ENCODE measurements at regions not wholly inside any gene's neighbourhood (a gene's known extent, or its start where the extent isn't known, plus 50 kb on each side); places are given as distances from the start of the nearest gene placed in this dataset.

DNA sequence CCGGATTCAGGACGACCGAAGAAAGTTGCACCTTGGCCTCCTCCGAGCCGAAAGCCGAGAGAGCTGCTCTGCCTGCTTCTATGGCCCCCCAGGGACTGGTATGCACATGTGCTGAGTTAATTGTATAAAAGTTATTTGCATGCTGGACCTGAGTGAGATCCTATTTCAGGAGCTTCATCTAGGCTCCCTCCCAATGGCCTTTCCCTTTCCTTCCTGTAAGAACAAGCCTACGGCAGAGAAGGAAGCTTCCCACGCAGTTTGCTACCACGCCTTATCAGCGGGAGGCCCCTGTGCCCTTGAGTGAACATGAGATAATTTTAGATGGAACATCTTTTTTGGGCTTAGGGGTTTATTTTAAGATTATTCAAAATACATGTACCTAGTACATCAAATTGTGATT is 65.9 kb downstream of the RIN2 start:
- Histone ChIP-seq H3K9me3 (ENCODE audit: insufficient read depth, low read length, severe bottlenecking) (no peaks in the 10 kb centered on the region), H3K4me2 (ENCODE audit: insufficient read depth, low read length) (no peak overlapping the region)

DNA sequence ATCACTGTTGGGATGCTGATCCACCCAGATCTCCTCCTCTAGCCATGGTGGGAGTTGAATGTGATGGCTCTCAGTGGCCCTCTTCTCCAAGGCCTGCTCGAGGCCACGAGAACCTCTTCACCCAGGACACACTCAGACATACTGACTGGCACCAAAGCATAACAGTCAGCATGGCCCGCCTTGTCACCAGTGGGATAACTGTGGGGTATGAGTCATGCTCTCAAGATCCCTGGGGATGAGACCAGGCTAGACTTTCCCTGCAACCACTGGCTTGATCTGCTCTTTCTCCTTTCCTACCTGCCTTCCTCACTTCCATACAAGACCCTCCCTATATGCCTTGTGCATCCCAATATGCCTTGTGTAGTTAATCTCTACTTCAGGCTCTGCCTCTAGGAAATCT is 66.8 kb downstream of the RIN2 start:
- TF ChIP-seq EZH2 (IDR thresholded peaks at IDR 0.05; ENCODE audit: borderline replicate concordance, low read depth, low read length, severe bottlenecking), result no peak
- no peak overlapping the region for H3K9ac ChIP-seq (ENCODE audit: low read depth, low read length)
- H3K27ac ChIP-seq (ENCODE audit: low read length), result no peak overlapping the region
- no peak overlapping the region for H3K4me3 ChIP-seq (ENCODE audit: low read depth in 1 of 2, low read length in 2 of 2)
- no peaks in the 10 kb centered on the region for H3K4me1 ChIP-seq (ENCODE audit: insufficient read depth, low read length)
- H3K9me3 ChIP-seq (ENCODE audit: insufficient read depth, low read length, severe bottlenecking), result no peaks in the 10 kb centered on the region
- no peak for DNase-seq
- no peak for ATAC-seq (ENCODE audit: insufficient read depth, low read depth)
- H4K20me1 ChIP-seq (ENCODE audit: insufficient read depth, low read length), result no peaks in the 10 kb centered on the region
- no peaks in the 10 kb centered on the region for H3K36me3 ChIP-seq (ENCODE audit: insufficient read depth, low read length)
- H3K4me2 ChIP-seq (ENCODE audit: insufficient read depth, low read length), result no peak overlapping the region
- no peak overlapping the region for H2AFZ ChIP-seq (ENCODE audit: low read depth, low read length)
- no peaks in the 10 kb centered on the region for H3K27me3 ChIP-seq (ENCODE audit: insufficient read depth, low read length, poor library complexity)
- H3K79me2 ChIP-seq (ENCODE audit: insufficient read depth, low read length), result no peaks in the 10 kb centered on the region

More for the DNA sequence above, 65.9 kb downstream of the RIN2 start:
- H4K20me1 ChIP-seq (ENCODE audit: insufficient read depth, low read length), result no peaks in the 10 kb centered on the region
- no peaks in the 10 kb centered on the region for H3K4me1 ChIP-seq (ENCODE audit: insufficient read depth, low read length)
- no peak overlapping the region for H2AFZ ChIP-seq (ENCODE audit: low read depth, low read length)
- H3K9ac ChIP-seq (ENCODE audit: low read depth, low read length), result no peak overlapping the region
- no peak overlapping the region for H3K4me3 ChIP-seq (ENCODE audit: low read depth in 1 of 2, low read length in 2 of 2)
- ATAC-seq (ENCODE audit: insufficient read depth, low read depth) (no peak), DNase-seq (no peak)
- no peaks in the 10 kb centered on the region for H3K36me3 ChIP-seq (ENCODE audit: insufficient read depth, low read length)
- no peaks in the 10 kb centered on the region for H3K79me2 ChIP-seq (ENCODE audit: insufficient read depth, low read length)
- H3K27ac ChIP-seq (ENCODE audit: low read length), result no peak overlapping the region
- no peaks in the 10 kb centered on the region for H3K27me3 ChIP-seq (ENCODE audit: insufficient read depth, low read length, poor library complexity)
- TF ChIP-seq, protein P1, sequence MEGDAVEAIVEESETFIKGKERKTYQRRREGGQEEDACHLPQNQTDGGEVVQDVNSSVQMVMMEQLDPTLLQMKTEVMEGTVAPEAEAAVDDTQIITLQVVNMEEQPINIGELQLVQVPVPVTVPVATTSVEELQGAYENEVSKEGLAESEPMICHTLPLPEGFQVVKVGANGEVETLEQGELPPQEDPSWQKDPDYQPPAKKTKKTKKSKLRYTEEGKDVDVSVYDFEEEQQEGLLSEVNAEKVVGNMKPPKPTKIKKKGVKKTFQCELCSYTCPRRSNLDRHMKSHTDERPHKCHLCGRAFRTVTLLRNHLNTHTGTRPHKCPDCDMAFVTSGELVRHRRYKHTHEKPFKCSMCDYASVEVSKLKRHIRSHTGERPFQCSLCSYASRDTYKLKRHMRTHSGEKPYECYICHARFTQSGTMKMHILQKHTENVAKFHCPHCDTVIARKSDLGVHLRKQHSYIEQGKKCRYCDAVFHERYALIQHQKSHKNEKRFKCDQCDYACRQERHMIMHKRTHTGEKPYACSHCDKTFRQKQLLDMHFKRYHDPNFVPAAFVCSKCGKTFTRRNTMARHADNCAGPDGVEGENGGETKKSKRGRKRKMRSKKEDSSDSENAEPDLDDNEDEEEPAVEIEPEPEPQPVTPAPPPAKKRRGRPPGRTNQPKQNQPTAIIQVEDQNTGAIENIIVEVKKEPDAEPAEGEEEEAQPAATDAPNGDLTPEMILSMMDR (IDR thresholded peaks at IDR 0.05; ENCODE audit: borderline replicate concordance, extremely low read depth, low read length, poor library complexity, severe bottlenecking), result no peak
- TF ChIP-seq EZH2 (IDR thresholded peaks at IDR 0.05; ENCODE audit: borderline replicate concordance, low read depth, low read length, severe bottlenecking), result no peak

DNA sequence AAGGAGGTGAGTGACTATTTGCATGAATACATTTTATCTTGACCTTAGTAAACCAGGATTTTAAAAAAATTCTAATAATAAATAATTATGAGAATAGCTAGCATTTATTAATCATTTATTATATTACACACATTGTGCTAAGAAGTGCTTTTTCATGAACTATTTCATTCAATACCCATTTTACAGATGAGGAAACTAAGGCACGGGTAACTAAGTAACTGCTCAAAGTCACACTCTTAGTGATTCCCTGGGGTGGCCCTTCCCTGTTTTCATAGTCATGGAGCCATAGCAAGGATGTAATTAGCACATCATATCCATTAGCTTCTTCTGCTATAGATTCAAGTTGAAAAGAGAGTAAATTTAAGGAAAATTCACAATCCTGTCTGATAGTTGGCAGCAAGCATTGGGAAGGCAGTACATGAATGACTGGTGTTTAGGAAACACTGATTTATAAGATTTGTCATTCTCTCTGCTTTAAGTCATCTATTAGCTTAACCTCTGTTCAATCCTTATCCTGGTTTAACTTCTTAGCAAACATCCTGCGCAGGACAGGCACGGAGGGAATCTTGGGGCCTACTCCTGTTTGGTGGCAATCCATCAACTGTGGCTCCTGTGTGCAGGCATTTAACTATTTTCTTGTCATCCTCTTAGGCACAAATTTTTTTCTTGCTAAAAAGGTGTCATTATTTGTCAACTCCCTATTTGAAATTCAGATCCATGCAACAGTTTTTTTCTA is 68.3 kb downstream of the RIN2 start:
- Histone ChIP-seq H3K27ac (ENCODE audit: low read length) (no peak overlapping the region), H4K20me1 (ENCODE audit: insufficient read depth, low read length) (no peaks in the 10 kb centered on the region), H3K4me2 (ENCODE audit: insufficient read depth, low read length) (no peak overlapping the region), H2AFZ (ENCODE audit: low read depth, low read length) (no peak overlapping the region), H3K9ac (ENCODE audit: low read depth, low read length) (no peak overlapping the region), H3K4me1 (ENCODE audit: insufficient read depth, low read length) (no peaks in the 10 kb centered on the region), H3K36me3 (ENCODE audit: insufficient read depth, low read length) (no peaks in the 10 kb centered on the region), H3K27me3 (ENCODE audit: insufficient read depth, low read length, poor library complexity) (no peaks in the 10 kb centered on the region), H3K79me2 (ENCODE audit: insufficient read depth, low read length) (no peaks in the 10 kb centered on the region), H3K9me3 (ENCODE audit: insufficient read depth, low read length, severe bottlenecking) (no peaks in the 10 kb centered on the region), H3K4me3 (ENCODE audit: low read depth in 1 of 2, low read length in 2 of 2) (no peak overlapping the region)
- ATAC-seq (ENCODE audit: insufficient read depth, low read depth), result no peak
- no peak for DNase-seq
- TF ChIP-seq EZH2 (IDR thresholded peaks at IDR 0.05; ENCODE audit: borderline replicate concordance, low read depth, low read length, severe bottlenecking), result no peak
- TF ChIP-seq, protein P1 (IDR thresholded peaks at IDR 0.05; ENCODE audit: borderline replicate concordance, extremely low read depth, low read length, poor library complexity, severe bottlenecking), result no peak

DNA sequence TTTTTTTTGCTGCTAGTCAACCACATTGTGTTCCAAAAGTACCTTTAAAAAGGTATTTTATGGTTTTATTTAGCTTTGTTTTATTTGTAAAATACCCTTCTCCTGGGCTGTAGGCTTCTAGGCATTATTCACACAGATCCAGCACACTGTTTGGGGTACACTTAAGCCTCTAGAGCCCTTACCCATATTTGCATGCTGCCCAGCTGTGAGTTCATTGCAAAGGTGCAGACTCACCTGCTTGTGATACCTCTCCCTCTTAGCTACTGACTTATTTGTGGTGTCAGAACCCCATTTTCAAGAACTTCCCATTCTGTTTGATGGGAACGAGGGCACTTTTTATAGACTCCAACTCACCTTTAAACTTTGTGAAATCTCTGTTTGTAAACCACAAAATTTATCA is 69.8 kb downstream of the RIN2 start:
- Histone ChIP-seq H3K4me3 (ENCODE audit: low read depth in 1 of 2, low read length in 2 of 2) (no peak overlapping the region), H3K9me3 (ENCODE audit: insufficient read depth, low read length, severe bottlenecking) (no peaks in the 10 kb centered on the region), H3K27me3 (ENCODE audit: insufficient read depth, low read length, poor library complexity) (no peaks in the 10 kb centered on the region), H2AFZ (ENCODE audit: low read depth, low read length) (no peak overlapping the region), H3K4me2 (ENCODE audit: insufficient read depth, low read length) (no peak overlapping the region), H3K27ac (ENCODE audit: low read length) (no peak overlapping the region), H3K4me1 (ENCODE audit: insufficient read depth, low read length) (no peaks in the 10 kb centered on the region), H3K9ac (ENCODE audit: low read depth, low read length) (no peak overlapping the region), H4K20me1 (ENCODE audit: insufficient read depth, low read length) (no peaks in the 10 kb centered on the region), H3K36me3 (ENCODE audit: insufficient read depth, low read length) (no peaks in the 10 kb centered on the region), H3K79me2 (ENCODE audit: insufficient read depth, low read length) (no peaks in the 10 kb centered on the region)
- no peak for TF ChIP-seq EZH2 (IDR thresholded peaks at IDR 0.05; ENCODE audit: borderline replicate concordance, low read depth, low read length, severe bottlenecking)
- TF ChIP-seq, protein P1 (IDR thresholded peaks at IDR 0.05; ENCODE audit: borderline replicate concordance, extremely low read depth, low read length, poor library complexity, severe bottlenecking), result no peak
- no peak for DNase-seq
- no peak for ATAC-seq (ENCODE audit: insufficient read depth, low read depth)

All from DND-41 (cell line).